Heart left ventricle (tissue), 16 donors: ENCODE measurements at regions not wholly inside any gene's neighbourhood (a gene's known extent, or its start where the extent isn't known, plus 50 kb on each side); places are given as distances from the start of the nearest gene placed in this dataset.

Experiments used
- ATAC-seq, 4 donors: fragments of 200-7000 bp; cut with Tn5 transposase; one replicate each; pipeline ENCODE4 v1.9.1; 2020 to 2022; ENCODE audit warnings: moderate library complexity in 4 of 4, mild to moderate bottlenecking in 3 of 4, moderate number of reproducible peaks in 1 of 4
- DNase-seq, 5 donors: peaks; one replicate each; pipeline ENCODE4 v3.0.0-alpha.2; 2020
- H3K27ac ChIP-seq, 12 donors: fragments of 200-600 bp; sonication (generic) in 4 of 12; one replicate each; pipeline versions ENCODE4 v1.5.0 to v1.8.0; 2016 to 2022; ENCODE audit warnings: mild to moderate bottlenecking in 2 of 12
- H3K27me3 ChIP-seq, 9 donors: fragments of 200-600 bp; sonication (generic) in 2 of 9; one replicate each; pipeline versions ENCODE4 v1.5.1 to v1.8.0; 2016 to 2022; ENCODE audit warnings: mild to moderate bottlenecking in 3 of 9
- H3K36me3 ChIP-seq, 9 donors: fragments of 200-600 bp; sonication (generic) in 2 of 9; one replicate each; pipeline versions ENCODE4 v1.5.0 to v1.8.0; 2018 to 2022; ENCODE audit warnings: mild to moderate bottlenecking in 2 of 9
- H3K4me1 ChIP-seq, 12 donors: fragments of 200-600 bp; sonication (generic) in 4 of 12; one replicate each; pipeline versions ENCODE4 v1.5.0 to v1.8.0; 2016 to 2022; ENCODE audit warnings: mild to moderate bottlenecking in 3 of 12
- H3K4me3 ChIP-seq, 12 donors: fragments of 200-600 bp; sonication (generic) in 4 of 12; one replicate each; pipeline versions ENCODE4 v1.5.0 to v1.8.0; 2017 to 2022; ENCODE audit warnings: mild to moderate bottlenecking in 9 of 12, moderate library complexity in 4 of 12
- H3K9me3 ChIP-seq, 12 donors: fragments of 200-600 bp; sonication (generic) in 4 of 12; one replicate each; pipeline versions ENCODE4 v1.5.0 to v1.8.0; 2016 to 2022; ENCODE audit warnings: mild to moderate bottlenecking in 1 of 12
- POLR2A ChIP-seq, 2 donors: fragments of 450-650 bp; IDR thresholded peaks; one replicate each; pipeline ENCODE4 v1.6.1; 2017; ENCODE audit warnings: antibody characterized with exemption in 2 of 2, mild to moderate bottlenecking in 2 of 2, moderate library complexity in 2 of 2
- WGBS, 4 donors: extraction: QIAGEN DNeasy Blood & Tissue Kit in 2 of 4; methylation state at CpG; one replicate each; pipeline versions ENCODE4 v1.1.5 to v1.1.7; 2013 to 2018; 5-methylcytosine and 5-hydroxymethylcytosine counted together
- intact Hi-C, 10 donors: fragments of 100-400 bp; cut with DNase I; formaldehyde crosslinking; loops; one replicate each; pipeline versions ENCODE4 v1.11.1 to v1.14.2; 2022
- TF ChIP-seq, protein P1 (sequence below), 12 donors: fragments of 200-600 bp; sonication (generic) in 4 of 12; IDR thresholded peaks; one replicate each; pipeline versions ENCODE4 v1.5.0 to v1.8.0; 2018 to 2022; ENCODE audit warnings: antibody characterized with exemption in 12 of 12, mild to moderate bottlenecking in 5 of 12
- donor health status: ischemic (EF 13 %, LVEDD 7.1; RV severe dilation, severe dysfunction).
- donor health status: healthy with polysubstance abuse.
- donor health status: DM: no; HTN: yes; CAD: no.
- donor health status: DM: no; HTN: no; CAD: no.
- donor health status: ischemic (EF 25% LVEDD 6.9; RV normal size, moderate dysfunction).
- donor health status: ischemic (EF 25% LVEDD 5.7; RV mildly dilated, moderate dysfunction).
- donor health status: healthy.
- donor health status: DM: yes; HTN: yes; CAD: no.
- donor health status: ischemic (EF 35%, LVEDD 5.7; RV mildly dilated, moderate dysfunction).
- donor health status: nonischemic (EF 11% LVEDD 7.7; RV severe dilation, severe dysfunction).
- donor health status: DM: yes; HTN: yes; CAD: no.
- donor health status: PGD.
- donor health status: ischemic (EF 29% LVEDD 5.4; RV normal size, mild dysfunction).
- donor health status: nonischemic (EF 23%, LVEDD 6.1; RV moderate dilation, normal function).

DNA sequence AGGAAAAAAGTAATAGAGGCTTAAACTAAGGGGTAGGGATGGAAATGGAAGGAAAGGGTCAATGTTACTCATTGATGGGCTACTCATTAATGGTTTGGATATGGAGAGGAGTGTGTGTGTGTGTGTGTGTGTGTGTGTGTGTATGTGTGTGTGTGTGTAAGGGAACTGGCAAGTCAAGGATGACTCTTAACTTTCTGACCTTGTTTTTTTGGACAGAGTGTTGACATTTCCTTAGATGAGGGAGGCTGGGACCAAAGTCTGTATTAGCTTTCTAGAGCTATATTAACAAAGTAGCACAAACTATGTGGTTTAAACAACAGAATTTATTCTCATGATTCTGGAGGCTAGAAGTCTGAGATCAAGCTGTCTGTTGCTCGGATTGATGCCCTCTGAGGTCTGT is 202.7 kb downstream of the GBA3 start:
- no peak overlapping the region for H3K4me3 ChIP-seq
- H3K27me3 ChIP-seq, result no peaks in the 10 kb centered on the region
- no peak for ATAC-seq
- 70 to 81% (median 76%) methylated on average over 1 of the region's 1 CpG for WGBS, 4 donors
- TF ChIP-seq POLR2A (IDR thresholded peaks at IDR 0.05), result no peak
- TF ChIP-seq, protein P1, sequence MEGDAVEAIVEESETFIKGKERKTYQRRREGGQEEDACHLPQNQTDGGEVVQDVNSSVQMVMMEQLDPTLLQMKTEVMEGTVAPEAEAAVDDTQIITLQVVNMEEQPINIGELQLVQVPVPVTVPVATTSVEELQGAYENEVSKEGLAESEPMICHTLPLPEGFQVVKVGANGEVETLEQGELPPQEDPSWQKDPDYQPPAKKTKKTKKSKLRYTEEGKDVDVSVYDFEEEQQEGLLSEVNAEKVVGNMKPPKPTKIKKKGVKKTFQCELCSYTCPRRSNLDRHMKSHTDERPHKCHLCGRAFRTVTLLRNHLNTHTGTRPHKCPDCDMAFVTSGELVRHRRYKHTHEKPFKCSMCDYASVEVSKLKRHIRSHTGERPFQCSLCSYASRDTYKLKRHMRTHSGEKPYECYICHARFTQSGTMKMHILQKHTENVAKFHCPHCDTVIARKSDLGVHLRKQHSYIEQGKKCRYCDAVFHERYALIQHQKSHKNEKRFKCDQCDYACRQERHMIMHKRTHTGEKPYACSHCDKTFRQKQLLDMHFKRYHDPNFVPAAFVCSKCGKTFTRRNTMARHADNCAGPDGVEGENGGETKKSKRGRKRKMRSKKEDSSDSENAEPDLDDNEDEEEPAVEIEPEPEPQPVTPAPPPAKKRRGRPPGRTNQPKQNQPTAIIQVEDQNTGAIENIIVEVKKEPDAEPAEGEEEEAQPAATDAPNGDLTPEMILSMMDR (IDR thresholded peaks at IDR 0.05), result no peak
- no peaks in the 10 kb centered on the region for H3K9me3 ChIP-seq
- no peak overlapping the region for H3K27ac ChIP-seq
- intact Hi-C loops, result no loop called here
- no peak for DNase-seq
- no peaks in the 10 kb centered on the region for H3K36me3 ChIP-seq
- H3K4me1 ChIP-seq, result no peaks in the 10 kb centered on the region

DNA sequence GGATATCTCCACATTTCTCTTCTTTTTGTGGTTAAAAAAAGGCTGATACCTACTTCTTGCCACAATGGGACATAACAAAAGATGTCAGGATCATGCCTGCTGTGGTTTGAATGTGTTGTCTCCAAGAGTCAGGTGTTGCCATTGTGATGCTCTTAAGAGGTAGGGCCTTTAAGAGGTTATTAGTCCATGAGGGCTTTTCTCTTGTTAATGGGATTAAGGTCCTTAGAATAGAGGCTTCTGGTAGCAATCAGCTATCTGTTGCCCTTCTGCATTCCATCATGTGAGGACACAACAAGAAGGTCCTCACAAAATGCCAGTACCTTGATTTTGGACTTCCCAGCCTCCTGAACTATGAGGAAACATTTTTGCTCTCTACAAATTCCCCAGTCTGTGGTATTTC is 191.4 kb downstream of the GBA3 start:
- H3K4me3 ChIP-seq, result no peak overlapping the region
- peaks cover 0 to 3% (median 0%) of the 10 kb centered on the region in 12 donors for H3K9me3 ChIP-seq
- TF ChIP-seq, protein P1 (IDR thresholded peaks at IDR 0.05), result no peak
- no peak for TF ChIP-seq POLR2A (IDR thresholded peaks at IDR 0.05)
- intact Hi-C loops, result no loop called here
- no peaks in the 10 kb centered on the region for H3K4me1 ChIP-seq
- H3K27me3 ChIP-seq, result no peaks in the 10 kb centered on the region
- no peak overlapping the region for H3K27ac ChIP-seq
- ATAC-seq (no peak), DNase-seq (no peak)
- no peaks in the 10 kb centered on the region for H3K36me3 ChIP-seq

DNA sequence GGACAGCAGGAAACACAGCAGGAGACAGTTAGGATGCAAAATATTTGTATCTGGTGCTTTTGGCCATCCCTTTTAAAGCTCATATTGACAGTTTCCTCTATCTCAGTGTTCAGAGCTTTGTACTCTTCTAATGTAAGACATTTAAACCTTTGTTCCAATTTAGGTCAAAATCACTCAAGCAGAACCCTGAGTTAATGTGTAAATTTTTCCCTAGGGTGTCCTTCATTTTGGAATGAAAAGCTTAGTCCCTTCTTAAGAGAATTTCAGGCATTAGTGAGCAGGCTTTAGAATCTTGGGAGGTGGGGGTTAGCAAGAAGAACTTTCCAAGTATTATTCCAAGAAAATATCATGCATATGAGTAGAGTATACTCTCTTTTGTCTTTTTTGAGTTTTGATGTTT is 188.7 kb downstream of the GBA3 start:
- Histone ChIP-seq H3K36me3 (no peaks in the 10 kb centered on the region), H3K4me1 (no peaks in the 10 kb centered on the region), H3K27ac (no peak overlapping the region), H3K27me3 (no peaks in the 10 kb centered on the region), H3K9me3 (no peaks in the 10 kb centered on the region), H3K4me3 (no peak overlapping the region)
- ATAC-seq, result no peak
- TF ChIP-seq POLR2A (IDR thresholded peaks at IDR 0.05), result no peak
- TF ChIP-seq, protein P1 (IDR thresholded peaks at IDR 0.05), result no peak
- DNase-seq, result no peak
- intact Hi-C loops, result no loop called here

DNA sequence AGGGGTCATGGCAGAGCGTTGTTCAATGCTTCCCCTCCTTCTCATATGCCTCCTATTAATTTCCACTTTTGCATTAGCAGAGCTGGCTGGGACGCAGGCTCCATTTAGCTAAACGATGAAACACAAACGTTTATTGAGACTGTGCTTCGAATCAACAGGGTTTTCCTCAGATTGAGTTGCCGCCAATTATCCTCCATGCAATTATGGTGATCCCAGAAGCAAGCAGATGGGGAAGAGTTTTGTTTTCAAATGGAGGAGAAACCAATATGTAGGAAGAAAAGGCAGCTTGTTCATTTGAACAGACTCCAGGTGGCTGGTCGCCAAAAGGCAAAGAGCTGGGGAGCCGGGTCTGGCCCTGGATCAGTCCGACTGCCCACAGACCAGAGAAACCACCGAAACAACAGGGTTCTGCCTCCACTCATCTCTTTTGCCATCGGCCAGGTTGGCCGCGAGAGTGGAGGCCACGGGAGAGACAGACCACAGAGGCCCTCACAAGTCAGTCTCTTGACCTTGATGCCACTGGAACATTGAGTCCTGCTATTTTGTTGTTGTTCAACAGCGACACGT is 184.8 kb downstream of the GBA3 start:
- Histone ChIP-seq H3K27ac (no peak overlapping the region), H3K4me3 (no peak overlapping the region), H3K27me3 (no peaks in the 10 kb centered on the region), H3K9me3 (no peaks in the 10 kb centered on the region), H3K4me1 (no peaks in the 10 kb centered on the region), H3K36me3 (no peaks in the 10 kb centered on the region)
- TF ChIP-seq, protein P1 (IDR thresholded peaks at IDR 0.05), result no peak
- no peak for TF ChIP-seq POLR2A (IDR thresholded peaks at IDR 0.05)
- WGBS, 4 donors, result 80 to 86% (median 85%) methylated on average over 16 of the region's 16 CpGs
- intact Hi-C loops, result no loop called here
- ATAC-seq, result no peak
- DNase-seq, result no peak
